Activated CD4-positive, alpha-beta T cell treated with anti-CD3 and anti-CD28 coated beads for 36 hours (primary cell): ENCODE measurements at regions not wholly inside any gene's neighbourhood (a gene's known extent, or its start where the extent isn't known, plus 50 kb on each side); places are given as distances from the start of the nearest gene placed in this dataset.

Source experiments
- ATAC-seq: fragments of 200-7000 bp; cut with Tn5 transposase; one replicate; pipeline ENCODE4 v1.10.0; 2021; ENCODE audit warnings: mild to moderate bottlenecking, moderate library complexity
- CTCF ChIA-PET: fragments of 350-600 bp; sonication (Branson Sonifier 250); formaldehyde crosslinking; loops from one replicate; lab custom pipeline; 2021; ENCODE audit warnings: antibody characterized with exemption; lab: Charles Lee
- POLR2A ChIA-PET: fragments of 350-600 bp; sonication (Branson Sonifier 250); formaldehyde crosslinking; loops from one replicate; lab custom pipeline; 2021; ENCODE audit warnings: antibody characterized with exemption, inconsistent platforms; lab: Charles Lee
- DNase-seq: peaks from one replicate; pipeline ENCODE4 v3.0.0-alpha.2; 2020
- H3K27ac Mint-ChIP-seq: one replicate; pipeline ENCODE4 v1.8.0; 2021; ENCODE audit warnings: mixed read lengths
- H3K27me3 Mint-ChIP-seq: one replicate; pipeline ENCODE4 v1.8.0; 2021; ENCODE audit warnings: mixed read lengths
- H3K36me3 Mint-ChIP-seq: one replicate; pipeline ENCODE4 v1.8.0; 2021; ENCODE audit warnings: low read depth, mixed read lengths
- H3K4me1 Mint-ChIP-seq: one replicate; pipeline ENCODE4 v1.8.0; 2021; ENCODE audit warnings: mixed read lengths
- H3K4me3 Mint-ChIP-seq: one replicate; pipeline ENCODE4 v1.8.0; 2021; ENCODE audit warnings: mild to moderate bottlenecking, moderate library complexity, mixed read lengths
- H3K9me3 Mint-ChIP-seq: one replicate; pipeline ENCODE4 v1.8.0; 2021; ENCODE audit warnings: low read depth, mixed read lengths
- intact Hi-C, 2 experiments: fragments of 100-400 bp; cut with DNase I in 1 of 2; cut with micrococcal nuclease in 1 of 2; formaldehyde crosslinking; loops; one replicate each; pipeline versions ENCODE4 v1.14.2 to v1.15.1; 2022 to 2024; cut with DNase I, micrococcal nuclease

DNA sequence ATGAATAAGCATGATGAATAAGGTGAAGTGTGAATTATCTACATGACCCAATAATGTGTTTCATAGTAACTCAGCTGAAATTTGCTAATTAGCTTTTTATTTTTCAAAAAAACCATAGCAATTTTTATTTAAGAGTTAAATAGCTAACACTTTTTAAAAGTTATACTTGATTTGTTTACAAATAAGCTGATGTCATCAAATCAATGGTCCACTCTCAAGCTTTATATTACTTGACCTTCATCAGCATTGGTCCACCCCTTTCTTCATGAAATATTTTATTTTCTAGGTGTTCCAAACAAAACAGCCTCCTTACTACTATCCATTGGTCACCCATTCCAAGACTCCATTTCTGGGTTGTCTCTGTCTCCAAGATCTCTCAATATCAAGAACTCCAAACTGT is 649.0 kb upstream of the TENM3 start:
- Mint-ChIP-seq H3K4me1 (no peaks in the 10 kb centered on the region), H3K9me3 (peaks cover 8% of the 10 kb centered on the region), H3K36me3 (no peaks in the 10 kb centered on the region), H3K27ac (no peak overlapping the region), H3K4me3 (no peak overlapping the region), H3K27me3 (no peaks in the 10 kb centered on the region)
- DNase-seq = no peak
- POLR2A ChIA-PET = no interaction called here
- intact Hi-C loops = no loop called here
- no peak for ATAC-seq
- CTCF ChIA-PET = interaction anchor here (0.7 kb wide), 1 partner anchor 16 kb away, joined by 3 read pairs; no protein-coding TSS in a partner anchor

DNA sequence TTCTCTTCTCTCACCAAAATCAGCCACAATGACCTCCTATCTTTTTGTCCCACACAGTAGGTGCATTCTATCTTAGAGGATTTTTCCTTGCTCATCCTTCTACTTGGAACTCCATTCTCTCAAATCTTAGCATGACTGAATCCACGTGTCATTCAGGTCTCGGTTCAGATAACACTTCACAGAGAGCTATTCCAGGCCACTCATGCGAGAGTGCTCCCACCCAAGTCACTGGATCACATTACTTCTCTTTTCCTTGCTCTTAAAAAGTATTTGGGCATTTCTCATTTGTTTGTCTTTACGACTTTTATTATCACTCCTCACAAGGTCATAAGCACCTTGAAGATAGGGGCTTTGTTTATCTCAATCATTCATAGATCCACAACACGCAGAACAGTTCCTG is 647.5 kb upstream of the TENM3 start:
- DNase-seq (no peak), ATAC-seq (no peak)
- POLR2A ChIA-PET = no interaction called here
- CTCF ChIA-PET = no interaction called here
- Mint-ChIP-seq H3K36me3 (no peaks in the 10 kb centered on the region), H3K9me3 (peaks cover 8% of the 10 kb centered on the region), H3K27me3 (no peaks in the 10 kb centered on the region), H3K4me3 (no peak overlapping the region), H3K4me1 (no peaks in the 10 kb centered on the region), H3K27ac (no peak overlapping the region)
- intact Hi-C loops = no loop called here

DNA sequence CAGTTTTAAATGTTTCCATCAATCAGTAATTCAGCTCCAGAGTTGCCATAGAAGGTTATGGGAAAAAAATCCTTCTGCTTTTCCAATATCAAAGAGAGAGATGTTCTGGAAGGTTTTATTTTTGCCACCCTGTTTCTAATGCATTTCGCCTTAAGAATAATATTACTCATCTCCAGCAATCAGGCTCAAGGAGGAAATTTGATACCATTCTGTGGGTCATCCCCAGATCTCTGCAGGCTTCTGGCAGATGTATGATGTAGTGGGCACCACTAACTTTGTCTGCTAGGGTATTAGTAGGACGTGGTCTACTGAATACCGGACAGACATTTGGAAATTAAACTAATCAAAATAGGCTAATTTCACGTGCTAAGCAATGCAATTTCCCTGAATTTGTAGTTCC is 645.4 kb upstream of the TENM3 start:
- ATAC-seq = no peak
- no peaks in the 10 kb centered on the region for H3K36me3 Mint-ChIP-seq
- no peak for DNase-seq
- H3K27me3 Mint-ChIP-seq = no peaks in the 10 kb centered on the region
- intact Hi-C loops = no loop called here
- no peak overlapping the region for H3K4me3 Mint-ChIP-seq
- no peaks in the 10 kb centered on the region for H3K4me1 Mint-ChIP-seq
- ChIA-PET POLR2A (no interaction called here), CTCF (no interaction called here)
- H3K27ac Mint-ChIP-seq = no peak overlapping the region
- H3K9me3 Mint-ChIP-seq = peaks cover 8% of the 10 kb centered on the region

- Mint-ChIP-seq H3K27me3 (no peaks in the 10 kb centered on the region), H3K4me3 (no peak overlapping the region), H3K36me3 (no peaks in the 10 kb centered on the region), H3K27ac (no peak overlapping the region), H3K4me1 (no peaks in the 10 kb centered on the region), H3K9me3 (peaks cover 8% of the 10 kb centered on the region)
- intact Hi-C loops = no loop called here
- ChIA-PET CTCF (no interaction called here), POLR2A (no interaction called here)
- no peak for ATAC-seq
- DNase-seq = no peak
Measured at GRCh38 chr4:181599134-181599533, 644.1 kb upstream of the TENM3 start.

GRCh38 chr4:181601103-181601502 is 642.1 kb upstream of the TENM3 start:
- Mint-ChIP-seq H3K27ac (no peak overlapping the region), H3K4me1 (no peaks in the 10 kb centered on the region), H3K36me3 (no peaks in the 10 kb centered on the region), H3K4me3 (no peak overlapping the region), H3K27me3 (no peaks in the 10 kb centered on the region), H3K9me3 (peaks cover 1% of the 10 kb centered on the region)
- CTCF ChIA-PET = no interaction called here
- ATAC-seq = no peak
- intact Hi-C loops = no loop called here
- DNase-seq = no peak
- POLR2A ChIA-PET = no interaction called here

DNA sequence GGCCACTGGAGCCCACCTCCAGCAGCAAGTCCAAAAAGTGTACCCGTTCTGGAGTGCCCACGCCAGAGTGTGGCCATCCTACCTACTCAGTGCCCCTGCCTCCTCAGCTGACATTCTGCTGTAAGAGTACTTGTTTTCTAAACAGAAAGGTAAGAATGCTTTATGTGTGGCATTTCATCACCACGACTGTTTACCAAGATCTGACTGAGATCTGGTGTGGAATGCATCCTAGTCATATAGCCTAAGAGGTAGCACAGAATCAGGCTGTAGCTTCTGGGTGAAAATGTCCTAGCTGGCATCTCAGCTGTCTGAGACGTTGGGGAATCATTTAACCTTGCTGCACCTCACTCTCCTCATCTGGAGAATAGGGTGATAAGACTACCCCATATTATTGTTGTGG is 638.7 kb upstream of the TENM3 start:
- intact Hi-C loops = no loop called here
- ATAC-seq (no peak), DNase-seq (no peak)
- H3K27me3 Mint-ChIP-seq = no peaks in the 10 kb centered on the region
- H3K36me3 Mint-ChIP-seq = no peaks in the 10 kb centered on the region
- ChIA-PET CTCF (no interaction called here), POLR2A (no interaction called here)
- H3K9me3 Mint-ChIP-seq = peaks cover 1% of the 10 kb centered on the region
- no peaks in the 10 kb centered on the region for H3K4me1 Mint-ChIP-seq
- H3K4me3 Mint-ChIP-seq = no peak overlapping the region
- H3K27ac Mint-ChIP-seq = no peak overlapping the region

- Mint-ChIP-seq H3K27ac (no peak overlapping the region), H3K36me3 (no peaks in the 10 kb centered on the region), H3K4me3 (no peak overlapping the region), H3K27me3 (no peaks in the 10 kb centered on the region), H3K4me1 (no peaks in the 10 kb centered on the region), H3K9me3 (peaks cover 1% of the 10 kb centered on the region)
- POLR2A ChIA-PET = no interaction called here
- intact Hi-C loops = no loop called here
- ATAC-seq (no peak), DNase-seq (no peak)
- CTCF ChIA-PET = no interaction called here
Measured at GRCh38 chr4:181606300-181606699, 636.9 kb upstream of the TENM3 start.

DNA sequence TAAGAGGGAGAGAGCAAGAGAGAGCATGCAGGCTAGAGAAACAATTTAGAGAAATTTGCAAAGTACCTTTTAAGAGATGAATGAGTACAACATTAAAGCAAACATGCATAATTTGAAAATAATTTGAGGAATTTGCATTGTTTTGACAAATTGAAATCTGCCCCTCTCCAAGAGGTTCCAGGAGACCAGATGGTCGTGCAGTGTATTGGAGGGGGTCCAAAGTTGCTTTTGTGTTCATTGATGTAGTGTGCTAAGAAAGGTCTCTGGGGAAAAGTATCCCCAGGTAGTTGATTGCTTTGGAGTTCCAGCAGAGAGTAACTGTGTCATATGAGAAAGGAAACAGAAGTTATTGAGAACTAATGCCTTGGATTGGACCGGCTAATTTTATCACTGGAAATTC is 635.0 kb upstream of the TENM3 start:
- no peaks in the 10 kb centered on the region for H3K4me1 Mint-ChIP-seq

GRCh38 chr4:181611033-181611711 is 632.0 kb upstream of the TENM3 start:
- H3K36me3 Mint-ChIP-seq = no peaks in the 10 kb centered on the region
- no peaks in the 10 kb centered on the region for H3K4me1 Mint-ChIP-seq
- no peak overlapping the region for H3K4me3 Mint-ChIP-seq

More for the DNA sequence above, 635.0 kb upstream of the TENM3 start:
- Mint-ChIP-seq H3K27me3 (no peaks in the 10 kb centered on the region), H3K4me3 (no peak overlapping the region), H3K36me3 (no peaks in the 10 kb centered on the region), H3K27ac (no peak overlapping the region), H3K9me3 (peaks cover 1% of the 10 kb centered on the region)
- ChIA-PET CTCF (no interaction called here), POLR2A (no interaction called here)
- ATAC-seq (no peak), DNase-seq (no peak)
- intact Hi-C loops = no loop called here

DNA sequence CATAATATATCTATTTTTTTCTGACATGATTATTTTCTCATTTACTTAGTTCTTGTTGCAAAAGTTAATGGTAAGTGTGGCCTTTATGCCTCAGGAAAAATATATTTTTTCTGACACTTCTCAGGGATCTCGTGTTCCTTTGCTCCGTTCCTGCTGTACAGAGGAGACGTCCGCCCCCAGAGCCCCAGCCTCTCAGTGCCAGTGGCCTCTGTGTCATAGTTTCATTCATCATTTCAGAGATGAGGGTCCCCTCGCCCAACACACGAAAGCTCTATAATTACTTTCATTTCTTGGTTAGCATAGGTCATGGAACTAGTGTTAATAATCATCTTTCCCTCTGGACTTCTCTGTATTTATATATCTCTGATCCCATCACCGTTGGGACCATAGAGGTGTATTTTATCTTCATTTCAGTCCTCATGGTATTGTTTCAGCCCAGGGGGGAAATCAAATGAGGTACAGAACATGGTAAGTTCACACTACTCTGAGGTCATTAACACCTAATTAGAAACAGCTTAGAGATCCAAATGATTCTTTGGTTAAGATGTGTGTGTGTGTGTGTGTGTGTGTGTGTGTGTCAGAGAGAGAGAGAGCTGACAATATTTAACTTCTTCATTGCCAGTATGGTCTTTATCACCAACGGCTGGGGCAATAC is 631.1 kb upstream of the TENM3 start:
- CTCF ChIA-PET = no interaction called here
- Mint-ChIP-seq H3K27ac (no peak overlapping the region), H3K9me3 (no peaks in the 10 kb centered on the region), H3K4me1 (no peaks in the 10 kb centered on the region), H3K4me3 (no peak overlapping the region), H3K27me3 (no peaks in the 10 kb centered on the region), H3K36me3 (no peaks in the 10 kb centered on the region)
- POLR2A ChIA-PET = interaction anchor here (0.6 kb wide), 1 partner anchor 1187 kb away, joined by 3 read pairs; no protein-coding TSS in a partner anchor
- intact Hi-C loops = no loop called here
- DNase-seq (no peak), ATAC-seq (no peak)

More at GRCh38 chr4:181611033-181611711, 632.0 kb upstream of the TENM3 start:
- ATAC-seq = no peak
- POLR2A ChIA-PET = no interaction called here
- DNase-seq = no peak
- Mint-ChIP-seq H3K9me3 (no peaks in the 10 kb centered on the region), H3K27ac (no peak overlapping the region), H3K27me3 (no peaks in the 10 kb centered on the region)
- CTCF ChIA-PET = no interaction called here
- intact Hi-C loops = no loop called here

- Mint-ChIP-seq H3K36me3 (no peaks in the 10 kb centered on the region), H3K4me3 (no peak overlapping the region), H3K27ac (no peak overlapping the region), H3K9me3 (no peaks in the 10 kb centered on the region), H3K27me3 (no peaks in the 10 kb centered on the region), H3K4me1 (no peaks in the 10 kb centered on the region)
- ATAC-seq = no peak
- intact Hi-C loops = no loop called here
- DNase-seq = no peak
- ChIA-PET CTCF (no interaction called here), POLR2A (no interaction called here)
Measured at GRCh38 chr4:181613200-181613599, 630.0 kb upstream of the TENM3 start.

GRCh38 chr4:181618038-181618618 is 625.1 kb upstream of the TENM3 start:
- Mint-ChIP-seq H3K4me1 (no peaks in the 10 kb centered on the region), H3K36me3 (no peaks in the 10 kb centered on the region), H3K4me3 (no peak overlapping the region), H3K27me3 (no peaks in the 10 kb centered on the region), H3K9me3 (peaks cover 4% of the 10 kb centered on the region), H3K27ac (no peak overlapping the region)
- no peak for DNase-seq
- CTCF ChIA-PET = interaction anchor here (0.5 kb wide), 1 partner anchor 454 kb away, joined by 3 read pairs; no protein-coding TSS in a partner anchor
- POLR2A ChIA-PET = no interaction called here
- intact Hi-C loops = no loop called here
- no peak for ATAC-seq
